C1 segment of cervical spinal cord (tissue), 14 donors: ENCODE measurements at regions not wholly inside any gene's neighbourhood (a gene's known extent, or its start where the extent isn't known, plus 50 kb on each side); places are given as distances from the start of the nearest gene placed in this dataset.

Experiments
- DNase-seq, 14 donors: peaks; one replicate each; lab custom pipeline; 2025; lab: John Stamatoyannopoulos, UW

DNA sequence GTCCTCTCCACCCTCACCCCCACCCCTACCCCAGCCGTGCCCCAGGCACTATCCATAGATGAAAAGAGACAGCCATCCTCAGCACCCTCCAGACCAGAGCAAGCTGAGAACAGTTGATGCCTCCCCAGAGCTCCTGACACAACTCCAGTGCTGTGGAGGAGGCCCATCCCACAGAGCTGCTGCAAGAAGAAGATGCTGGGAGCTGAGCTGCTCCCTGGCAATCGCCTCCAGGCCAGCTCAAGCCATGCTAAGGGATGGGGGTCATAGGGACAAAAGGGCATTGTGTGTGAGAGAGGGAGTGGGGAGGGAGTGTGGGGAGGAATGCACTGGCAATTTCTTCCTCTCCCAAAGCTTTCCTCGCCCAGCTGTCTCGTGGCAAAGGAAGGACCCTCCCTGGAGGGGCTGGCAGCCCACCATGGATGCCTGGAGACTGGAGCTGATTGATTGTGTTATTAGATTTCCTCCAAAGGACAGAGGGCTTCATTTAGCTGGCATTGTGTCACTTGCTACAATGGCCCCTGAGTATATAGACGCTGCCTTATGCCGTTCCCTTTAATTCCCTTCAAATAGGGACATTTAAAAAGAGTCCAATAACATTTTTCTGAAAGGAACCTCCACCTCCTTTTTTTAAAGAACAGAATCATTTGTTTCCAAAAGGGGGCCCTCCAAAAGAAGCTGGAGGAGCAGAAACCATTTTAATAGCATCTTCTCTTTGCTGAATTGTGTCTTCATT lies 476.4 kb downstream of the FOXO1 start:
- DNase-seq = peak in 11 of 14 donors; percentile 40 to 83 (median 68)

DNA sequence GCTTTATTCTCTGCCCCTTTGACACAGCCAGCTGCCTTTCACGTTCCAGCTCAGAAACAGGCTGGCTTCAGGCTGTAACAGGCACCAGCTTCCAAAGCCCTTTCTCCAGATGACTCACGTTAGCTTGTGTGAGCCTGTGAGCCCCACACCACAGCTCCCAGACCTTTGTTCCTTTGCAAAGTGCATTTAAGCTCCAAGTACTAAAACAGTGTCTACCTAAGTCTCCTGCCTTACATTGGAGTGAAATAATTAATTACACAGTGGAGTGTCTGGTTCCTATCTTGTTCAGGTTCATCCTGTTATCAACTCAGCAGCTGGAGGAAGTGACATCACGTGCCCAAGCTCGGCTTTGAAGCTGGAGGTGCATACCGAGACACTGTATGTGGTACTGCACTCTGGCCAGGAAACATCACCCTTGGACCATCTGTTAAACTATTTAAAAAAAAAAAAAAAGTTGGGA lies 475.8 kb downstream of the FOXO1 start:
- DNase-seq = peak in 10 of 14 donors; percentile 14 to 81 (median 66)

DNA sequence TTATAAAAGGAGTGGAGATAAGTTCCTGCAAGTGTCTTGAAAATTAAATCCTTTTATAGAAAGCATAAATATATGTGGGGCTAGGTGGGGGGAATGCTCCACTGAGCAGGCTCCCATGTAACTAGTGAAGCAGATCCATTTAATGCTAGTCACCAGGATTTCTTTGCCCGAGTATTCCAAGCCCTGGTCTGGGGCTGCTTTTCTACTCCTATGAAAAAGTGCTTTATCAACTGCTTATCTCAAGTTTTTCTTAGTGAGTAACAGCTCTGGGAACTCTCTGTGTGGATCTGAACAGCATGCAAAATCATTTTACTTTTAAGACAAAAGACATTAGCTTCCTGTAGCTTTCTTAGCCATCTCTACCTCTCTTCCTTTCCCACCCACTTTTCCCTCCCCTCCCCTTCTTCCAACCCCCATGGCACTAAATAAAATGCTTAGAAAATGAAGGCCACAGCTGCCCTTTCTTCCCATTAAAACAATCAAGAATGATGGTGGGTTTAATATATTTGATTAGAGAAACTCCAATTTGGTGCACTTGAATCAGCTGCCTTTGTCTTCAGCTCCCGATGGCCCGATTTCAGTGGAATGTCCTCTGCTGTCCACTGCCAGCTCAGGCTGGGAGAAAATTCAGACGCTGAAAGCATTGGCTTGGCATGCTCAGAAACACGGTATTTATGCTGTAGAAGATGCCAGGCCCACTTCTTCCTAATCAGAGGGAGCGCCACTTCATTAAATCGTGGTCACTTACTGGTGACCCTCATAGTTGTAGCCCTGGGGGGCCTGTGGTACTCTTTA lies 475.1 kb downstream of the FOXO1 start:
- peak in 5 of 14 donors; percentile 8 to 53 (median 20) for DNase-seq

DNA sequence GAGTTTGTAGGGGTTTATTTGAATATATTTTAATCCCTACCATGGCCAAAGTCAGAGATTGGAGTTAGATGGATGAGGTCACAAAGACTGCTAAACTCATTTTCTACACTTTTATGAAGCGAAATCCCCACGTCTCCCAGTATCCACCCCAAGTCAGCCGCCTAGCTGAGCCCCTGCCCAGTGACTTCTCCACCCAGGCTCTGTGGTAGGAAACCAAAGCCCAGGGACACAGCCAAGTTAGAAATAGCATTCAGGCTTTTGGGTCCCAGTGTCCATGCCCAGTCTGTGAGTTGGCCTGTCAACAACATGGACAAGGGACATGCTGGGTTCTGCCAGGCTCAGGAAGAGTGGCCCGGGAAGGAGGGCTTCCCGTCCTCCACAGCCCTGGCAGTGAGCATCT lies 474.0 kb downstream of the FOXO1 start:
- peak in 3 of 14 donors; percentile 64 to 70 (median 65) for DNase-seq

DNA sequence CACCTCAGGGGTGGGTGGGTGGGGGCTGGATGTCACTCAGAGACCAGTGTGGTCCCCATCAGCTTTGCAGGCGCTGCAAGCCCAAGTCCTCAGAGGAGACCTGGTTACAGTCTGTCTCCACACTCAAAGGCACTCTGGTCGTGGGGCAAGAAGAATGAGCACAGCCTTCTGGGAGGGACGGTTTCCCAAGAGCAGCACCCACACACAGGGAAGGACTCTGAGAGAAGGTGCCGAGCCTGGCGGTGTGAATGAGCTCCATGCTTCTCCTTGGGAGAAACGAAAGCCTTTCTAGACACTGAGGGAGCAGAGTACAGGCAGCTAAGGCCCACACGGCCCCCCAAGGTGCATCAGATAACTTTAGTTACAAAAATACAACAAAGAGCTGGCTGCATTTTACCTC lies 473.6 kb downstream of the FOXO1 start:
- DNase-seq = peak in 6 of 14 donors; percentile 28 to 70 (median 56)

DNA sequence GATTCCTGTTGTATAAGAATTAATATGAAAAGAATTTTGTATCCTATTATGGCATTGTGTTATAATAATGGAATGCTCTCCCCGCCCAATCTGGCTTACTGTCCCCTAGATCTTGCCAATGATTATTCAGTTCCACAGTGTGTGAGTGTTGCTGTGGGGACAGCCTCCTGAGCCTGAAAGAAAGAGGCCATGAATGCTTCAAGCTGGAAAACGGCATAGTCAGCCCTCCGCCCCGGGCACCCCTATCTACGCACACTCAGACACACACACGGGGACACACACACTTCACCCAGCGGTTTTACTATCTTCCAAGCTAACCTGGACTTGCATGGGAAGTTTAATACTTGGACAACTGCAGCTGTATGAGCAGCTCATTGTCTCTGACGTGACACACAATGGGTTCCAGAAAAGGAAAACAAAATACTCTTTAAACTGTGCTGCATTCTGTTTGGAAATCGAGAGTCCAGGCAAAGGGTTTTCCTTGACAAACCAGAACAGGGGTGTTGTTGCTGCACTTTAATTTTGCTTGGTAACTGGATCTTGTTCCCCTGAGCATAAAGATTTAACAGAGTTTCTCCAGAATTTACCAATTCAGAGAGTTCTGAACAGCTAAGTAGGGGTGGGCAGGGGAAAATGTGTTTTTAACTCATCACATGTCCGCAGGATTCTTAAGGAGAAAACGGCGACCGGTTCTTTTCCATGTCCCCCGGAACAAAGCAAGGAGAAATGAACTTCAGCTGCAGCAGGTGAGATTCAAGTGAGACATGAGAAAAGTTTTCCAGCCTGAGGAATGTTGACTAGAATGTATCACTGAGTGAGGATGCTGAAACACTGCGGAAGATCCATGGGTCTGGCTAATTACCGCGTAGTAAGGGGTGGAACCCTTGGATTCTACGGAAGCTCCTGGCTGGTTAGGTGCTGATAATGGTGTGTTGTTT lies 472.9 kb downstream of the FOXO1 start:
- DNase-seq = peak in 12 of 14 donors; percentile 9 to 75 (median 48)

DNA sequence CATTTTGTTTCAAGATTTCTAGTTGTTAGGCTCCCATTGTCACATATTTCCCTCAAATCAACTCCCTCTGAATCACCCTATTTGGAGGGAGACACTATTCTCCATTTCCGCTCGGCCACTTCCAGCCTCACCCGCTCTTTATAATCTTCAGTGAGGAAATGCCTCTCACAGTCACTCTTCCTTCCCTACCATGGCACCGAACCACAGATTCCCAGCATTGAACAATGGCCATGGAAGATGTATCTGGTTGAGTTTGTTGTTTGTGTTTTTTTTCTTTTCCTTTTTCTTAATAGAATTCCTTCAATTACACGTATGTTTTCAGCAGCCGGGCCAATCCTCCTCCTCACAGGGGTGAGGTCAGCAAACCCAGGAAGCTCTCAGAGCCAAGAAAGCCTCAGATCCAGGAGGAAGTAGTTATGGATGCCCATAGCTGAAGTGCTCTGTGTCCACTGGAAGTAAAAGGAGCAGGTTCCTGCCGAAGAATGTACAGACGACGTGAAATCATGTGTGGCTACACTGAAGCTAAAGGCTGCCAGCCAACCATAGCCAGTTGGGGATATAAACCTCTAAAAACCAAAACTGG lies 472.1 kb downstream of the FOXO1 start:
- DNase-seq = peak in 1 of 14 donors; percentile 13

DNA sequence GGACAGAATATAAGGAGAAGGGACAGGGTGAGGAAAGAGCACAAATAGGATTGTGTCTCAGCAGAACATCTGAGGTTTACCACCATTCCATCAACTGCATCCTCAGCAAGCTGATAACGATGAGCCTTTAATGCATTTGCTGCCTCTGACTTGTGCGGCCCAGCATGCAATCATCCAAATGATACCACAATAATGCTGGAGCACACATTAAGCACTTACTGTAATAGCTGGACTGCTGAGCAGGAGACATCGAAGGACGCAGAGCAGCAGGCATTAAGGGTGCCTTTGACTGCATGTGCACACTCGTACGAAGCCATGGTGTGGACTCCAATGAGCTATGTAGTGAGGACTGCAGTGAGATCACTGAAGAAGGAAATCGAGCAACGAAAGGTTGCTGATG lies 469.4 kb downstream of the FOXO1 start:
- no peak for DNase-seq

DNA sequence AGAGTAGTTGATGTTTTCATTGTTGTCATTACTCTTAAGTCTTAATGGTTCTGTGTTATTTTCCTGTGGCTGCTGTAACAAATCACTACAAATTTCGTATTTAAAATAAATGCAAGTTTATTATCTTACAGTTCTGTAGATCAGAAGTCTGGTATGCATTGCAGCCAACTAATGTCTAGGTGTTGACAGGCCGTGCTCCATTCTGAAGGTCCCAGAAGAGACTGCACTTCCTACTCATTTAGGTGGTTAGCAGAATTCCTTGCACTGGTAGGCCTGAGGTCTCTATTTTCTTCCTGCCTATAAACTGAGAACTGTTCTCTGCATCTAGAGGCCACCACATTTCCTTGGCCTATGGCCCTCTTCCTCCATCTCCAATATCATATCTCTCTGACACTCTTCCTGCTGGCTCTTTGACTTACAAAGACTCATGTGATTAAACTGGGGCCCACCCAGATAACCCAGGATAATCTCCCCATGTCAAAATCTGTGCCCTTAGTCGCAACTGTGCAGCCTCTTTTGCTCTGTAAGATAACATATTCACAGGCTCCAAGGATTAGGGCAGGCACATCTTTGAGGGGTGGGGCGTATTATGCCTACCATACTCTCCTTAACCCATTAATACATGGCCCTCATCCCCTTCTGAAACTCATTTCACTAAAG lies 468.4 kb downstream of the FOXO1 start:
- DNase-seq = no peak

DNA sequence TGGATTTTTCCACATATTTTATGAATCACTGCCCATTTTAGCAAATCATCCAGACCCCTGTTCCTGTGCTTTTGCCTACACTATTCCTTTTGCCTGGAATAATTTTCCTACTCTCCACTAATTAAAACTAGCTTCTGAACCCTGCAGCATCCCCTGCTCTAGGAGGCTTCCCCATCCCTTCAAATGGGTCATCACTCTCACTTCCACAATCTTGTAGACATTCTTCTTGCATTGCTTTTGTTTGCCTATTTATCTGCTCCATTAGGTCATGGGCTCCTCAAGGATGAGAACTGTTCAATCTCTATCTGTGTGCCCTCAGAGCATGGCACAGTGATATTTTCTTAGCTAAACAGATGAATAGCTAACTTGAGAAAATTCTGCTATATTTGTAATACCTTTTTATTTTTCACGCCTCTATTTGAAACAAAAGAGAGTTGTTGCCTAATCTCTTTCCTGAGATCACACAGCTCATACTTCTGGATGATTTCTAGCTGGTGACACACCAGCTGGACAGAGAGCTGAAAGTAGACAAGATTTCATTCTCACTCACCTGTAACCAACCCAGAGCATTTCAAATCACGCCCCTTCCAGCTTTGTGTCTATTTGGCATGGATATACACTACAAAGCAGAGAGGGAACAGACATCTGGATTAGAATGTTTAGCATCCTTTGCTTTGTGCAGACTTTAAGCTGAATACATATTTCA lies 466.0 kb downstream of the FOXO1 start:
- DNase-seq = no peak

DNA sequence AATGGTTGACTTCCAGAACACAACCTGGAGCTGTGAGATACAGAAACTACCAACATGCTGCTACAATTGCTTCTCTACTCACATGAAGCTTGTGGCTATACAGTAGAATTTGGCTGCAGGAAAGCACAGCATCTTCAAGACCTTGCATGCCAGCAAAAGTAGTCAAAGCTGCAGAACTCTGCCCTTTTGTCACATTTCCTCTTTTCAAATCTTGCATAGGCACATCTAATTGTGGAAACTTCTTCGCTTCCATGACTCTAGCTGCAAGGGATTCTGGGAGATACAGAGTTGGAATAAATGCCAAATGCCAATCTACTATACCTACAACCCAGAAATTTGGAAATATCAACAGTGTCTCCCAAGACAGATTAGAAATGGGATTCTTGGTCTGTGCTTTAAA lies 462.2 kb downstream of the FOXO1 start:
- no peak for DNase-seq

DNA sequence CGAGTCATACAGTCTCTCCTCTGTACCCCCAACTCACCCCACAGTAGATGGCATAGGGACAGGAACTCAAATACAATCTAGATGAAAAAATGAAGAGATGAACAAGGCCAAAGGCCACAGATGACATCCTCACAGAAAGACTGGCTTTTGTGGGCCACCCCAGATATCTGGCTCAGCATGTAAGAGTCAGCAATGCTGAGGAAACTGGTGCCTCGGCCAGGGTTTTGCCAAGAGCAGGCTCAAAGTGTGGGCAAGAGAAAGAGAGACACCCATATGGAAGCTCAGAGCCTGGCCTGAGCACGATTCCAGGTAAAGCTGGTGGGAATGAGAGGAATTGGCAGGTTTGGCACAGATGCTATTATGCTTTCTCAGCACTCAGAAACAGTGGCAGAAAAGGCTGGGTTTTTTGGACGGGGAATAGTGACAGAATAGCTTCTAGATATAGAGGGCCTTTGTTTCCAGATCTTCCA lies 460.6 kb downstream of the FOXO1 start:
- peak in 3 of 14 donors; percentile 14 to 31 (median 19) for DNase-seq

DNA sequence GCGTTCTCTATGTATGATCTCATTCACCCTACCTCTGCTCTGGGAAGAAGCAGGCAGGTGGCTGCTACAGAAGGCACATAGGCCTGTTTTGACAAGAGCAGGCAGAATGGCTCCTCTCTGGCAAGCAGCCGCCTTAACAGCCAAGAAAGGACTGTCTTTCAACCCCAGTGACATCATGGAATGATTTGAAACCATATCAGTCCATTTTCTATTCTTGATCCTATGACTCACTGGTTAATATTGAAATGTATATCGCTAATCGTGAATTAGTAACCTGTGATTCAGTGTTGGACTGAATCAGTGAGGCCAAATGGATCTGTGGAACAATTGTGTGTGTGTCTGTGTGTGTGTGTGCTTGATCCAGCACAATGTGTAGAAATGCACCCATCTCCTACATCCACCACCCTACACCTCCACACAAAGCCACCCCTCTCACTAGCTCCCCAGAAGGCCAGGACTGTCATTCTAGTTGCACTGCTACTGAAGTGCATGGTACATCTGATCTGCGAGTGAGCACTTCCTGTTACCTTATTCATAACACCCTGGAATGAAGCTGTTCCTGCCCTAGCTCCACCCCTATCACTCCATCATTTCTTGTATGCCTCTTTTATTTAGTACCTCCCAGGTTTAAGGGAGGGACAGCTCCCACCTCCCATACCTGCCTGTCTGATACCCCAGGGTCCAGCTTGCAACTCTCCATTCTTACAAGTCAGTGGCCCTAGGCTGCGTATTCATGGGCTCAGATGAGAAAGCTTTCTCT lies 460.0 kb downstream of the FOXO1 start:
- peak in 2 of 14 donors; percentile 18 to 31 for DNase-seq

DNA sequence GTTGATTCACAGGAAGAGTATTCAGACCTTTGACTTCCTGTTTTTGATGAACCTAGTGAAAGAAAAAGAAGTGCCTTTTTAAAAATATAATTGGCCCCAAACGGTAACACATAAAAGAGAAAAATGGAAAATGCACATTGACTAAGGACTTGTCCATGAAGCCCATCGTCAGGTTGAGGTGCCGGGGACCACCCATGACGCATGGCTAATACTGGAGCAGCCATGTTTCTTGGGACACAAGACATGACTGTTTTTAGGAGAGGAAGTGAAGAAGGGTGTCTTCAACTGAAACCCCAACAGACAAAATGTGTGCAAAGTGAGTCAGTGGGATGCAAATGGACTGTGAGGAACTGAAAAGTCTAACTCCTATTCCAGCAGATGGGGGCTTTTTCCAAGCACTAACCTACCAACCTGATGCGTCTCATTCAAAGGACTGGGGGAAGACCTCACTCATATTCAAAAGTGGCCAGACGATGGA lies 459.4 kb downstream of the FOXO1 start:
- no peak for DNase-seq

DNA sequence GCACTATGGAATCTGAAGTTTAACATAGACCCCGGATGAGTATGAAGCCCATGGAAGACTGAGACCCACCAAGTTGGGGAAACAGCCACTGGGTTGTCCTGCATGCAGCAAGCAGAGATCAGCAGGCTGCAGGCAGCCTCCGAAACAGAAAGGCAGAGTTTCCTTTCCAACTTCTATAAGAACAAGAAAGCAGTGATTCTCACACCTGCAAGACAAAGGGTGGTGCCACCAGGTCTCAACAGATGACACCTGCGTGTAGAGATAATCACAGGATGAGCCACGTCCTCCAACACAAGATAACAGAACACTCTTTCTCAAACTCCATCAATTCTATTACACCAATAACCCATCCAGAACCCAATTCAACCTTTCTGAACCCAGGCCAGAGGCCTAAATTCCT lies 457.9 kb downstream of the FOXO1 start:
- no peak for DNase-seq

DNA sequence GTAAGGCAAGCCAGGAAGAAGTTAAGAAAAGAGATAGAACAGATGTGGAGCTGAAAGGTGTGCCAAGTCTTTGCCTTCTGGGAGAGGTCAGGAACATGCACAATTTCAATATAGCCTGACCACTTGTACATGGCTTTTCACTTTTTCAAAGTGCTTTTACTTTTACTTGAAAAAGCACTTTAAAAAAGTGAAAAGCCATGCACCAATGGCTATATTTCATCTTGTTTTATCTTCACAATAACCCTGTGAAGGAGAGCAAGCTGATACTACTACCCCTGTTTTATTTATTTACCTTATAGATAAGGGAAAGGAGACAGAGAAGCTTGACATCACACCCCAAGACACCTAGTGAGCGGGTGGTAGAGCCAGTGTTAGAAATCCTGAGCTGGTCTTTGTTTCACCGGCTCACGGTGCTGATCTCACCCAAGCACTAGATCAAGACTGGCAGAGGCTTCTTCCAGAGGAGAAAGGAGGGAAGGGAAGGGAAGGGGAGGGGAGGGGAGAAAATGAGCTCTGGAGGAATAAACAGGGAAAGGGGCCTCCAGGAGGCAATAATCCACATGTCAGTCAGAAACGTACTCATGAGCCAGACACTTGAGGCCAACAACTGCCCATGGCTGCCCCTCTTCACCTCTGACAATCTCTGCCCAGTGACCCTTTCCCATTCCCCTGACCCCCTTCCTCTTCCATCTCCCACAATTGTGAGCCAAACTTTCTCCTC lies 455.4 kb downstream of the FOXO1 start:
- no peak for DNase-seq

DNA sequence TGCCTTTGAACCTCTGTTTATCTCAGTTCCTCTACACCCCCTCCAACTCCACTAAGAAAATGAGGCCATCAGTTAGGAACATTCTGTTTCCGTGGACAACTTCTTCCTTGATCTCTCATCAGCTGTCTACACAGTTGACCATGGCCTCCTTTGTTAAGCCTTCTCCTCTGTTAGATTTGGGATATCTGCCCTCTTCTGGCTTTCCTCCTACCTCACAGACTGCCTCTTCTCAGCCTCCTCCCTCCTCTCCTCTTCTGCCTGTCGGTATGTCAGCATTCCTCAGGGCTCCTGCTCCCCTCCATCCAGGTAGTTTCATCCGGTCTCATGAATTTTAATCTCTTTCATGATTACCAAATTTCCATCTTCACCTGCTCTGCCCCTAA lies 454.9 kb downstream of the FOXO1 start:
- DNase-seq = no peak

DNA sequence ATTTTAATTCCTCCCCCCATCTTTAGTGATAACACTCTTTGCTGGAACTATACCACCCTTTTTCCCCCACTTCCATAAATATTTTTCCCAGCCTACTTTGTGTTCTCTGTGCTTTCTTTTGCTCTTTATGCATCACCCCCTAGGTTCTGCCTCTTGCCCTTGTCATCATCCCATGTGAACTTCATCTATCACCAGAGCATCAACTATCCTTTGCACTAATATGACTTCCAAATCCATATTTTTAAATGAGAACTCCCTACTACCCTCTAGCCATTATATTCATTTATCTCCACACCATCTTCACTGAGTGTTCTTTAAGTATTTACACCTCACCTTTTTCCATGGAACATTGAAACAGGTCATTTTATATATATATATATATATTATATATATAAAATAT lies 452.7 kb downstream of the FOXO1 start:
- DNase-seq = no peak
